ENCODE measurements at regions not wholly inside any gene's neighbourhood (a gene's known extent, or its start where the extent isn't known, plus 50 kb on each side); places are given as distances from the start of the nearest gene placed in this dataset.

DNA sequence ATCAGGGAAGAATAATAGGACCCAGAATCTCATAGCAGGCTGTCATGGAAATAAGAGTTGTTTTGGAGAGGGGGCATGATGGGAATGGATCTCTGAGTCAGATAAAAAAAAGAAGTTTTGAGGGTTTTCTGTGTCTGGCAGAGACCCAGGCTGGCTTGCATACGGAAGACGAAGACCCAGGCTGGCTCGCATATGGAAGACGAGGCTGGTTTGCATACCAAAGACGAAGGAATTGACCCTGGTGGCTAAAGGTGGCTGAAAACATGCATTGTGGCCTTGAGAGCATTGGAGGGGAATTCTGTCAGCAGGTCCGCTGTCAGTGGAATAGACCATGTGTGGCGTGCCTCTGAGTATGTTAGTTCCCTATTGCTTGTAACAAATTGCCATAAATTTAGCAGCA is 335.1 kb downstream of the BTBD3 start (continued):
- TF ChIP-seq, protein P1, sequence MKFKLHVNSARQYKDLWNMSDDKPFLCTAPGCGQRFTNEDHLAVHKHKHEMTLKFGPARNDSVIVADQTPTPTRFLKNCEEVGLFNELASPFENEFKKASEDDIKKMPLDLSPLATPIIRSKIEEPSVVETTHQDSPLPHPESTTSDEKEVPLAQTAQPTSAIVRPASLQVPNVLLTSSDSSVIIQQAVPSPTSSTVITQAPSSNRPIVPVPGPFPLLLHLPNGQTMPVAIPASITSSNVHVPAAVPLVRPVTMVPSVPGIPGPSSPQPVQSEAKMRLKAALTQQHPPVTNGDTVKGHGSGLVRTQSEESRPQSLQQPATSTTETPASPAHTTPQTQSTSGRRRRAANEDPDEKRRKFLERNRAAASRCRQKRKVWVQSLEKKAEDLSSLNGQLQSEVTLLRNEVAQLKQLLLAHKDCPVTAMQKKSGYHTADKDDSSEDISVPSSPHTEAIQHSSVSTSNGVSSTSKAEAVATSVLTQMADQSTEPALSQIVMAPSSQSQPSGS (CRISPR knock-in tag; IDR thresholded peaks at IDR 0.05): no peak
- TF ChIP-seq HCFC1 (IDR thresholded peaks at IDR 0.05; ENCODE audit: low read depth, low read length) (no peak), HNRNPLL (IDR thresholded peaks at IDR 0.05; ENCODE audit: low read depth, low read length, poor library complexity, severe bottlenecking) (no peak), TAF7 (tag; IDR thresholded peaks at IDR 0.05) (no peak), ZNF431 (CRISPR knock-in tag; IDR thresholded peaks at IDR 0.05) (no peak), ARHGAP35 (IDR thresholded peaks at IDR 0.05; ENCODE audit: partially characterized antibody) (no peak), SREBF2 (CRISPR knock-in tag; IDR thresholded peaks at IDR 0.05) (no peak), TSC22D4 (tag; IDR thresholded peaks at IDR 0.05) (no peak)

DNA sequence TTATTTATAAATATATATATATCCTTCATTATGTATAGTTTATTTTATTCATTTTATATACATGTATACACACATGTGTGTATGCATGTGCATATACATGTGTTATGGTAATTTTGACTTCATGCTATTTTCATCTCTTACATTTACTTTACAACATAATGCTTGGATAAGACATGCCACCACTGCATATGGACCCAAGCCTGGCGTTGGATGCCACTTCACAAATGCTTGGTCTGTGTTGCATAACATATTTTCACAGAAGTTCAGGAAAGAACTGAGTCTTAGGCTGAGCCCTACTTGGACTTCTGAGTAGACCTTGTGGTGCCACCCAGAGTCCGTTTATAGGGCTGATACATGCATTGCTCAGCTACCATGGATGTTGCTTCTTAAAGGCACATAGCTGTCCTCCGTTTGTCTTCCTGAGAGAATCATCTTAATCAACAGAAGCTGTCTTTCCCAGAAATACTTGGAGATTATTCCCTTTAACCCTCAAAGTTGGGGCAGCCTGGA is 337.8 kb downstream of the BTBD3 start:
- Histone ChIP-seq H3K4me1 (replicated peaks in 1 of 2; ENCODE audit: control insufficient read depth in 2 of 2, insufficient read depth in 2 of 2, low read length in 2 of 2) (no peaks in the 10 kb centered on the region), H3K27ac (ENCODE audit: extremely low read depth, low read depth, low read length) (no peak overlapping the region), H3K79me2 (ENCODE audit: control insufficient read depth, insufficient read depth, low read length) (no peaks in the 10 kb centered on the region), H4K20me1 (replicated peaks; ENCODE audit: control insufficient read depth, insufficient read depth, low read length) (no peaks in the 10 kb centered on the region), H3K9me1 (ENCODE audit: control insufficient read depth, insufficient read depth, low read length) (no peaks in the 10 kb centered on the region), H3K4me2 (ENCODE audit: insufficient read depth, low read length) (no peak overlapping the region), H3K9ac (ENCODE audit: insufficient read depth in 1 of 2, low read depth in 2 of 2, low read length in 2 of 2) (no peak overlapping the region), H3K36me3 (ENCODE audit: control insufficient read depth, insufficient read depth, low read length) (no peaks in the 10 kb centered on the region), H3K9me3 (replicated peaks; ENCODE audit: control insufficient read depth, insufficient read depth, low read depth, low read length) (no peaks in the 10 kb centered on the region), H2AFZ (ENCODE audit: low read depth, low read length) (no peak overlapping the region), H3K27me3 (ENCODE audit: control insufficient read depth in 2 of 2, insufficient read depth in 2 of 2, low read length in 2 of 2) (no peaks in the 10 kb centered on the region), H3K4me3 (no peak overlapping the region)
- FAIRE-seq (no peak), DNase-seq (ENCODE audit: extremely low read depth in 1 of 4, low spot score in 3 of 4) (no peak), ATAC-seq (no peak)
- TF ChIP-seq BRD4 (IDR thresholded peaks at IDR 0.05) (no peak), EHMT2 (IDR thresholded peaks at IDR 0.05) (no peak), ZSCAN29 (IDR thresholded peaks at IDR 0.05) (no peak), SPI1 (IDR thresholded peaks at IDR 0.05; ENCODE audit: borderline replicate concordance, low read depth, low read length) (no peak), ZZZ3 (IDR thresholded peaks at IDR 0.05) (no peak), PTTG1 (tag; IDR thresholded peaks at IDR 0.05; ENCODE audit: low read depth) (no peak), KDM2B (CRISPR knock-in tag; IDR thresholded peaks at IDR 0.05) (no peak)
- TF ChIP-seq, protein P2, sequence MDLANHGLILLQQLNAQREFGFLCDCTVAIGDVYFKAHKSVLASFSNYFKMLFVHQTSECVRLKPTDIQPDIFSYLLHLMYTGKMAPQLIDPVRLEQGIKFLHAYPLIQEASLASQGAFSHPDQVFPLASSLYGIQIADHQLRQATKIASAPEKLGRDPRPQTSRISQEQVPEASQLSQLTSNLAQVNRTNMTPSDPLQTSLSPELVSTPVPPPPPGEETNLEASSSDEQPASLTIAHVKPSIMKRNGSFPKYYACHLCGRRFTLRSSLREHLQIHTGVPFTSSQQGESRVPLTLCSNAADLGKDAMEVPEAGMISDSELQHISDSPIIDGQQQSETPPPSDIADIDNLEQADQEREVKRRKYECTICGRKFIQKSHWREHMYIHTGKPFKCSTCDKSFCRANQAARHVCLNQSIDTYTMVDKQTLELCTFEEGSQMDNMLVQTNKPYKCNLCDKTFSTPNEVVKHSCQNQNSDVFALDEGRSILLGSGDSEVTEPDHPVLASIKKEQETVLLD (IDR thresholded peaks at IDR 0.05): no peak
- TF ChIP-seq, protein P3, sequence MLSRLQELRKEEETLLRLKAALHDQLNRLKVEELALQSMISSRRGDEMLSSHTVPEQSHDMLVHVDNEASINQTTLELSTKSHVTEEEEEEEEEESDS (CRISPR knock-in tag; IDR thresholded peaks at IDR 0.05): no peak
- WGBS (ENCODE audit: insufficient coverage, low coverage, missing lambda C conversion rate): 0% methylated on average over 3 of the region's 3 CpGs
- intact Hi-C loops (cut with micrococcal nuclease) (no loop called here), in situ Hi-C loops (cut with MboI) (no loop called here)
- ChIA-PET CTCF (ENCODE audit: low intra/inter-chr PET ratio) (no interaction called here), POLR2A (no interaction called here)
- BruUV-seq (replicated peaks): no TSS peak
